ENCODE measurements at regions not wholly inside any gene's neighbourhood (a gene's known extent, or its start where the extent isn't known, plus 50 kb on each side); places are given as distances from the start of the nearest gene placed in this dataset.

DNA sequence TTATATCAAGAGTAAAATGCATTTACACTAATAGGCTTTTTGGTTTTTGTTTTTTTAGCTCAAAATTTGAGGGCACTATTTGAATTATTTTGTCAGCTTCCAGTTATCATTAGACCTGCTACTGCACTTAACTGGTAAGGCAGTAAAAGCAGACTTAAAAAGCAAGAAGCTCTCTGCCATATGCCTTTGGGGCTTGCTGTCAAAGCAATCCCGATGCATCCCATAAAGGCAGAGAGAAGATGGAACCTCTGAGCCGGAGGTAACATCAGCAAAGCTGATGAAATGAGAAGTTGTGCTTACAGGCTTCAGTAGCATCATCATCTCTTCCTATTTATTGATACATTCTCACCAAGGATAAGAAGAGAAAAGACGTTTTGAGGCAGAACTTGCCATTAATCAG lies 1414.3 kb upstream of the CDH6 start:
- no peak for DNase-seq (ENCODE audit: extremely low read depth, low read depth)

DNA sequence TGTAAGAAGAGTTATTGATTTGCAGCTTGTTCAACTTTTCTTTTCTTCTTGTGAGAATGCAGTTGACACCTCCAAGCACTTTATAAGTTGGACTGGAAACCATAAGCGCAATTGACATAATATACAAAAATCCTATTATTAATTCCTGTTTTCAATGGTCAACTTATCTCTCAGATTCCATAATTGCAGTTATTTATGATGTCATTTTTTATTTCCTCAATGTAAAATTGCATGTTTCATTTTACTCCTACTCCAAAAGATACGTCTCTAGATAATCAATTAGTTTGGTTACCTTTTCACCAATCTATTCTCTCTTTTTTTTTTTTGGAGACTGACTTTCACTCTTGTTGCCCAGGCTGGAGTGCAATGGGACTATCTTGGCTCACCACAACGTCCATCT lies 1416.1 kb upstream of the CDH6 start:
- DNase-seq (ENCODE audit: extremely low read depth, low read depth) = no peak

DNA sequence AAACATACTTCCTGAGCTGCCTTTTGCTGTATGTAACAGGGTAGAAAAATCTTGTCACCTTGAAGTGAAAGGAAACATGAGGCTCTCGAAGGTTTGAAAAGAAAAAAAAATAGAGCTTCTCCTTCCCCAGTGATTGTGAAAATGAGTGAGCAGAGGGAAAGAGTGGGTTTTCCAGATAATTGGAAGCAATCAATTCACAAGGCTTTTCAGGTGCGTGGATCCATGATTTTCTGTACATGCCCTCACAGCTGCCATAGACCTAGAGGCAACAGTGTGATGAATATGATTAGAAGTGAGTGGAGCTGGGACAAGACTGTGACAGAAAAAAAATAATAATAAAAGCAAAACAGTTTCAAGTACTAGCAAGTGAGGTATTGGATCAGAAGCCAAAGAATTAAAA lies 1422.5 kb upstream of the CDH6 start:
- no peak for DNase-seq (ENCODE audit: extremely low read depth, low read depth)

DNA sequence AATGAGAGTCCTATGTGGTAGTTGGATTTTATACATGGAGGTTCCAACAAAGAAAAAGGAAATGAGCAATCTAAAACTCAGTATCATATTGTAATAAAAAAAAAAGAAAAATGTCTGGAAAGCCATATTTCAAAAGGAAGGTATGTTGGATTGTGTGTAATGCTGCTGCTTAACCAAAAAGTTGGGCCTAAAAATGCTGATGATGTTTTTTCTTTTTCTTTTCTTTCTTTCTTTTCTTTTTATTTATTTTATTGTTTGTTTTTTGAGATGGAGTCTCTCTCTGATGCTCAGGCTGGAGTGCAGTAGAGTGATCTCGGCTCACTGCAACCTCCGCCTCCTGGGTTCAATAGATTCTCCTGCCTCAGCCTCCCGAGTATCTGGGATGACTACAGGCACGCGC lies 1424.0 kb upstream of the CDH6 start:
- no peak for DNase-seq (ENCODE audit: extremely low read depth, low read depth)

DNA sequence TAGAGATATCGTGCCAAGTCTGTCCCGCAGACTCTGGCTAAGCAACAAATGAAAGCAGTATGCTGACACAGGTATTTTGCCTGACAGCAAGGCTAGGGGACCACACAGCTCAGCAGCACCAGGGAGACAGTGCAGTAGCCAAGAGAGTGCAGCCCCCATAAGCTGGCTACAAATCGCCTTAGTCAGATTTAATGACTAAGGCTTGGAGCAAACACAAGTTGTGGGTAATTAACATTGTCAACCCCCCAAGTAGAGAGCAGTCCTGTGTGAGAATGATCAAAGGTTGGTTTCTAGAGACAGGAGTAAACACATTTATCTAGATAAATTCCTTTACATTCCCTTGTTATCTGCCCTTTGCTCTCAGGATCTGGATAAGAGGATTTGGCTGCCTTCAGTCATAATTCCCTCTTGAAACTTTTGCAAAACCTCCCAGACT lies 1434.5 kb upstream of the CDH6 start:
- DNase-seq (ENCODE audit: extremely low read depth, low read depth) = peak; percentile 38

DNA sequence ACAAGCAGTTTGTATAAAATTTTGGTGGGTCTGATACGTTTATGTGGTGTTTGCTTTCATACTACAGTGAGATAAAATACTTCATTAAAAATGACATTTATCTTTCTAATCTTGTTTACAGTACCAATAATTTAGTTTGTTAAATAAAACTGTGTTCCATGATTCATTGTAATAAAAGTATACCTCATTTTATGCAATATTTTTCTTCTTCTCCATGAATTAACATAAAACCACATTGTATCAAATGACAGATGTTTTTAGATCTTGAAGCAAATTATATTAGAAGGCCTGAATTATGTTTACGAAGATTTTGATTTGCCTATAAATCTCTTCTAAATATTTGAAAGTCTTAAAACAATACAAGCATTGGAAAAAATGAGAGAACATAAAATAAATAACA lies 1443.0 kb upstream of the CDH6 start:
- no peak for DNase-seq (ENCODE audit: extremely low read depth, low read depth)

DNA sequence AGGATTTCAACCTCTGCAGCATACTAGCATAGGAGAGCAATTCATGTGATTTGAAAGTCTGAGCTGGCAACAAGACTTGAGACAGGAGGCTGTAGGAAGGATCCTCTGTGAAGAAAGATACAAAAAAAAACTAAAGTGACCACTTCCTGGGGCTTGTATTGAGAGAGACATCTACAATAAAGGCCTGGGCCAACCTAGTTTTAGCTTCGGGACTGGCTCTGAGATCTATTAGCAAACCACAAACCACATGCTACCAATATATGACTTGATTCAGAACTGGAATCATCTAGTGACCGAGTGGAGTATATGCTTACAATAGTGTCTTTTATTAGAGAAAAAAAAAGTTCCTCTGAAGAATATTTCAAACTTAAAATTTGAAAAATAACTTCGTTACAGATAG lies 1448.9 kb upstream of the CDH6 start:
- DNase-seq (ENCODE audit: extremely low read depth, low read depth) = no peak

DNA sequence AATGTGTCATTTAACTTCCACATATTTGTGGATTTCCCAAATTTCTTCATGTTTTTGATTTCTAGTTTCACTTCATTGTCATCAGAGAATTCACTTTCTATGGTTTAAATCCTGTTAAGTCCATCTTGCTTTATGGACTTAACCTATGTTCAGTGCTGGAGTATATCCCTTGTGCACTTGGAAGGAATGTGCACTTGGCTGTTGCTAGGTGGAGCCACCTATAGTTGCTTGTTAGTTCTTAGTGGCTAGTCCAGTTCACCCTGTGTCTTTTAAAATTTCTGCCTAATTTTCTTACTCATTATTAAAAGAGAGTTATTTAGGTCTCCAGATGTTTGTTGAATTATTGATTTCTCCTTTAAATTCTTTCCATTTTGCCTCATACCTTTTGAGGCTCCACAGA lies 1472.5 kb upstream of the CDH6 start:
- no peak for DNase-seq (ENCODE audit: extremely low read depth, low read depth)

DNA sequence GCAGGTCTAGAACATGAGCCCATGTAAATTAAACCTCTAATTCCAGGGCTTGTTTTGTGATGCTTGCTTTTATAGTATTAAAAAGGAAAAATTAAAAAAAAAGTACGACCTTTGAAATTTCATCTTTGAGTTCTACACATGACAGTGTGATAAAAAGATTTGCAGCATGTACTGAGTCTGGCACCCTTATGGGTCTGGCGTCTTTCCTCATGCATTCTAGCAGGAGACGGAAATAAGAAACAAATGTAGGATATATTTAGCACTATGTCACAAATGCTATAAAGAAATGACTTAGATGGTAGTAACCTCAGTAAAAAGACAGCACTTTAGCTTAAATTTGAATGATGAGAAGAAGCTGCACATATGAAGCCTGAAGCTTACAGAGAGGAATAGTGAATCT lies 1474.3 kb upstream of the CDH6 start:
- no peak for DNase-seq (ENCODE audit: extremely low read depth, low read depth)

DNA sequence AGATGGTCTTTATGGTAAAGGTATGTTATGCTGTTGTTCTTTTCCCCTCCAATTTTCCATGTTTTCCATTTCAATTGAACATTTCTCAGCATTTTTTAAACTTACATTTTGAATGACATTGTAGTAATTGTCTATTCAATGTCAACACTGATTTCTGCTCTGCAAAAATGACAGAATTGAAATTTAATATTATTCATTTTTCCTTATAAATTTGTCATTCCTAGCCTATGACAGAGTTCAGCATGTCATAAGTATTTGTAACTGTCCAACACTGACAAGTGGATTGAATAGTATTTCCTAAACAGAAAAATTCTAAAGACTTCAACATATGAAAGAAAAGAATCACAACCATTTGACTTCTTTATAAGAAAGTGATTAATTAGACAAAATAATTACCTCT lies 1478.3 kb upstream of the CDH6 start:
- no peak for DNase-seq (ENCODE audit: extremely low read depth, low read depth)

DNA sequence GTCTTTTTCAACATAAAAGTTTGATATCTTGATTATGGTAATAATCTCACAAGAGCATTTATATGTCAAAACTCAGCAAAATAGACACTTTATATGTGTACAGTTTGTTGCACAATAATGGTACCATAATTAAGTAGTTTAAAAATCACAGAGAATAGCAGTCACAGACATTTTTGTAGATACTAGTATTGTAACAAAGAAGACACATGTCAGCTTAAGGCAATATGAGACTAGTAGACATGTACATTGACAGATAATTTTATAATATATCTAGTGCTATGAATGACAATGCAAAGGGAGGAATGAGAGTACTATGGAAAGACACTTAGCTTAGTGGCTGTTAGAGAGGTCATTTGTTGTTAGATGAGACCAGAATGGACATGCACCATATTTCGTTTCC lies 1490.6 kb upstream of the CDH6 start:
- DNase-seq (ENCODE audit: extremely low read depth, low read depth) = no peak

DNA sequence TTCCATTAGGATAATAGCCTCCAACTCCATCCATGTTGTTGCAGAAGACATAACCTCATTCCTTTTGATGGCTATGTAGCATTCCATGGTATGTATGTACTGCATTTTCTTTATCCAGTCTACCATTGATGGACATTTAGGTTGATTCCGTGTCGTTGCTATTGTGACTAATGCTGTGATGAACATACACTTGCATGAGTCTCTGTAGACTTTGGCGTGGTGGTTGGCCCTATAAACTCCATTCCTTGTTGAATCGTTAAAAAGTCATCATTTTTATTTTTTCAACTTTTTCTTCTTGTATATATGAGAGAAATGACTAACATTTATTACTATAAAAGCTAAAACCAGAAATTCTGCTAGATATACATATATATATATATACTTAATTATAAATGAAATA lies 1491.9 kb upstream of the CDH6 start:
- DNase-seq (ENCODE audit: extremely low read depth, low read depth) = no peak

DNA sequence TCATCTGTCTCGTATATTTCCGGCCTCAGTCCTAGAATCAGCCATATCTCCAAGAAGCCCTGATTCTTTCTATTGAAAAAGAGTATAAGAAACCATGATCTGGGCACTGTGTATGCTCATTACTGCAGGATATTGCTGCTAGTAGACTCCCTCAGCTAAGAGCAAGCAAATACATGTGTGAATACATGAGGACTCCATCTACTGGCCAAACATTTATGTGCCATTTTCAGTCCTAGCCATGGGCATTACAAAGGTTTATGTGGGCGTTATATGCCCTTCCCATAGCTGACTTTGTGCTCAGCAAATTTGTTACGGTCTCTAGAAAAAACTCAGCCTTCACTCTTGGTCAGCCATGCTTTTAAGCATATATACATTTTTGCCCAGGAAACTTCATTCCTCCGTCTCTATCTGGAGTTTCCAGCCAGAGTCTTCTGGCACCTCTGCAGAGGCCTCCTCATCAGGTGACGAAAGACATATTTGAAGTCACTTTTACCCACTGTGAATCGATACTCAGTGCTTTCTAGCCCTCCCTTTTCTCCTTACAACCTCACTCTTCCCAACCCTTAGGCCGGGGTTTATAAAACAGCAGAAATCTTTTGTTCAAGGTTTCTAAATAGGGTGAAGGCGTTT lies 1495.6 kb upstream of the CDH6 start:
- DNase-seq (ENCODE audit: extremely low read depth, low read depth) = peak; percentile 30

DNA sequence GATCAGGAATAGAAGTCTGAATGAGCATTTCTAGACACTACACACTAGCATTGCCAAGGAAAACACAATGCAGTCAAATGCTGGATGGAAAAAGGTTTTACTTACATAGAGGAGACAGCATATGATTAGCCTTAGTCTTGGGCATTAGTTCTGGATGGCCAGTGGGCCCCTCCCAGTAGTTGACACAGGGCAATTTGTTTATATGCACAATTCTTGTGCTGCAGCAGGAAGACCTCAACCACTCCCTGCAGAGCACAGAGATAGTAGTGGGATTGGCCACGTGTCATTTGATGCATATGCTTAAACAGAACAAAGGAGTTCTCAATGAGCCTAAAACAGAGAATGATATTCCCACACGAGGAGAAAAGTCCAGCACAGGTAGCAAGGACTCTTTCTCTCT lies 1496.2 kb upstream of the CDH6 start:
- DNase-seq (ENCODE audit: extremely low read depth, low read depth) = no peak

DNA sequence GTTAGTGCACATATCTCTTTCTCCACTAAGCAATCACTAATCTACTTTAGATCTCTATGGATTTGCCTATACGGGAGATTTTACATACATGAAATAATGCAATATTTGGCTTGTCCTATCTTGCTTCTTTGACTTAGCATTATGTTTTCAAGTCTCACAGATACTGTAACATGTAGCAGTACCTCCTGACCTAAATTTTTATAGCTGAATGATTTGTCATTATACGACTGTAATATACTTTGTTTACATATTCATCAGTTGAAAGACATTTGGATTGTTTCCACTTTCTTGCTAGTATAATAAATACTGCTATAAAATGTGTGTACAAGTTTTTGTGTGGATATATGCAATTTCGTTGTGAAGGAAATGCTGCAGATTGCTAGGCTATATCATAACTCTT lies 1520.8 kb upstream of the CDH6 start:
- no peak for DNase-seq (ENCODE audit: extremely low read depth, low read depth)

DNA sequence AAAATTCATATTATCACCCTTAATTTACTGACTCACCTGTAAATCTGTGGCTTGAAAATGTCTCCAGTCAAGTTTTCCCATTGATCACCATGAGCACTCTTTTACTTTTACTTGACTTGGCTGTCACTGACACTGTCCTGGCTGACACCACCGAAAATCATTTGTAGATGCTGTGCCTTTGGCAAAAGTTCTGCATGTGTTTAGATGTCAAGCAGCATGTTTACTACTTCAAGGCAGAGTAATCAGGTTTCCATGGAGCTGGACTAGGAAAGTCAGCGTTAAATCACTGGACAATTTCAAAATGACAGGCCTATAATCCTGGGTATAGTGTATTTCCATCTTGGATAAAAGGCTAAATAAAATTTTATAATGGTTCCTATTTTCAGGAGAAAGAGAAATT lies 1530.6 kb upstream of the CDH6 start:
- no peak for DNase-seq (ENCODE audit: extremely low read depth, low read depth)

DNA sequence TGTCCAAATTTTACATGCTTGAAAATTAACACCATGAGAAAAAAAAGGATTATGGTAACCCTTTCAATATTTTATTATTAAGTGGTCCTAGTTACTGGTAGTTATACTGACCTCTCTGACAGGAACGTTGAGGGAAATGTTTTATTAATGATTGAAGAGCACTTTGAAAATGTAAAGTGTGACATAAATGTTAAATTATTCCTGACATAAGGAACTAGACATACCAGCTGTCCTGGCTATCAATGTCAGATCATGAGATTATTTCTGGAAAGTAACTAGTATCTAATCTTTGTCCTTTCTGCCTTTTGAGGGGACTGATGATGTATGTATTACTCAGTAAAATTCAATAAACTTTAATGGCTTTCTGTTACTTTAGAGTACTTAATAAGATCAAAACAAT lies 1538.5 kb upstream of the CDH6 start:
- no peak for DNase-seq (ENCODE audit: extremely low read depth, low read depth)

DNA sequence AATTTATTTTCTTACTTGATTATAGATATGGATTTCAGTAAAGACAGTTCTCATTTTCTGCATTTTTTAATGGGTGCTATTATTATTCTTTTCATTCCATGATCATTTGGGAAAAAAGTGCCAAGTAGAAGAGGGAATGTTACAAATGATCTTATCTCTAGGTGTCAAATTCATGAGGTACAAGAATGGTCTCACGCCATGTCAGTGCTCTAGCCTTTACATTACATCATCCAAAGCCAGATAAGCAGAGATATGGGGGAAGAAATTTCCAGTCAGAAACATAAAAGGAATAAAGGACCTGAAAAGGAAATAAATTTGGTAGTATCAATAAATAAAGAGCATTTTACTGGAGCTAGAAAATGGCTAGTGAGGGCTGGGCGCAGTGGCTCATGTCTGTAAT lies 1544.2 kb upstream of the CDH6 start:
- no peak for DNase-seq (ENCODE audit: extremely low read depth, low read depth)

DNA sequence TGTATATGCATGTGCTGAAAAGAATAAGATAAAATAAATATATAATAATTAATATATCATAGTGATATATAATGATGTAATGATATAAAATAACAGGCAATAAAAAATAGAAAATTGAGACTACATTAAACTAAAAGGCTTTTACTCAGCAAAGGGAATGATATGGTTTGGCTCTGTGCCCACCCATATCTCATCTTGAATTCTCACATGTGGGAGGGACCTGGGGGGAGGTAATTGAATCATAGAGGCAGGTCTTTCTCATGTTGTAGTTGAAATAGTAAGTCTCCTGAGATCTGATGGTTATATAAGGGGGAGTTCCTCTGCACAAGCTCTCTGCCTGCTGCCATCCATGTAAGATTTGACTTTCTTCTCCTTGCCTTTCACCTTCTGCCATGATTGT lies 1550.9 kb upstream of the CDH6 start:
- DNase-seq (ENCODE audit: extremely low read depth, low read depth) = no peak

DNA sequence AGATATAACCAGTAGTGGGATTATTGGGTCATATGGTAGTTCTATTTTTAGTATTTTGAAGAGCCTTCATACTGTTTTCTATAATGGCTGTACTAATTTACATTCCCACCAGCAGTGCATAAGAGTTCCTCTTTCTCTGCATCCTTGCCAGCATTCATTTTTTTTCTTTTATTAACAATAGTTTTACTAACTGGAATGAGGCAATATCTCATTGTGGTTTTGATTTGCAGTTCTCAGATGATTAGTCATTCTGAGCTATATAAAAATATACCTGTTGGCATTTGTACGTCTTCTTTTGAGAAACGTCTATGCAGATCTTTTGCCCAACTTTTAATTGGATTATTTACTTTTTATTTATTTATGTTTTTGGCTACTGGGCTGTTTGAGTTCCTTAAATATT lies 1579.3 kb upstream of the CDH6 start:
- DNase-seq (ENCODE audit: extremely low read depth, low read depth) = no peak

DNA sequence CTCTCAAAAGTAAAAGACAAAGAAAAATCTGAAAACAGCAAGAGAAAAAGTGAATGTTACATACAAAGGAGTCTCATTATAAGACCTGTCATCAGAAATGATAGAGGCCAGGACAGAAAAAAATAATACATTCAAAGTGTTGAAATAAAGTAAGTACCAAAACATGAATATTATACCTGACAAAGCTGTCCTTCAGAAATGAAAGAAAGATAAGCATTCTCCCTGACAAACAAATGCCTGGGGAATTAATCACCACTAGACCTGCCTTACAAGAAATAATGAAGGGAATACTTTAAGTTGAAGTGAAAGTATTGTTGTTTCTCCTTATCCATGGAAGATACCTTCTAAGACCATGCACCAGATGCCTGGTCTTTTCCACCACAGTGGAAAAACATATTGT lies 1605.2 kb upstream of the CDH6 start:
- DNase-seq (ENCODE audit: extremely low read depth, low read depth) = no peak

DNA sequence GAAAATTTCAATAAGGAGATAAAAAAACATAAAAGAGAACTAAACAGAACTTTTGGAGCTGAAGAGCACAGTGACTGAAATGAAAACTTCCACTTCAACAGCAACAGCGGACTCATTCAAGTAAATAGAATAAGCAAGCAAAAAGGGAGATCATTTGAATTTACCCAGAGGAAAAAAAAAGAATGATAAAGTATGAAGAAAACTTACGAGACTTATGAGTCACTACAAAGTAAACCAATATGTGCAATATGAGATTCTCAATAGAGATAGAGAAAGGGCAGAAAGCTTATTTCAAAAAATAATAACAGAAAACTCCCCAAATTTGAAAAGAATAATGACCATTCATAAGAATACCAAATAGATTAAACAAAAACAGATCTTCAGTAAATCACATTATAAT lies 1605.7 kb upstream of the CDH6 start:
- no peak for DNase-seq (ENCODE audit: extremely low read depth, low read depth)

DNA sequence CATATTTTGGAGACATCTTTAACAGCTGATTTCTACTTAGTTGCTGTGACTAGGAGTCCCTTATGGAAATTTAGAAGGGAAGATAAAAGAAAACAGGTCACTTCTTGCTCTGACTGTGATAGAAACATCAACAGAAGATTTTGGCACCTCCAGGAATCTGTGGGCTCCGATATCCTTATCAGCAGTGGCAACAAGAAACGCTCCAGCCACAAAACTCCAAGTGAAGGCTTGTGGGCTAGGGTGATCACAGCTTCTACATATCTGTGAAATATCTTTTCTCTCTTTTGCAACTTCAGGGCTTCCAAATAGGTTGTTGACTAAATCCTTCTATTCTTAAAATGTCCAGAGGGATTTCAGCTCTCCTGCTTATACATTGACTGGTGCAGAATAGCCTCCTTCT lies 1625.5 kb upstream of the CDH6 start:
- no peak for DNase-seq (ENCODE audit: extremely low read depth, low read depth)

DNA sequence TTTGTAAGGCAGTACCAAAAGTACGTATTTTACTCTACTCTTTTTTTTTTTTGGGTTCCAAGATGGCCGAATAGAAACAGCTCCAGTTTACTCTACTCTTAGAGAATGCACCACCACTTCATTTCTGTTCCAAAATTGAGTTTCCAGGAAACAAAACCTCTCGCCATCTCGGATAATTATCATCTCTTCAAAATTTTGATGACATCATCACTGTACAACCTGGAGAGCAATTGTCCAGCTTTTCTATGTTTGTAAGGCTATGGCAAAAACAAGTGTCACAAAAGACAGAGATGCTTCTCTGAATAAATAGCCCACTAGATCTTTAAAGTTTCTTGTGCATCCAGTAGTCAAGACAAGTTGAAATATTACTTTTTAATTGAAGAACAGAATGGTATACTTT lies 1631.9 kb upstream of the CDH6 start:
- no peak for DNase-seq (ENCODE audit: extremely low read depth, low read depth)

All from NCI-H460 (cell line).